ENCODE measurements at regions not wholly inside any gene's neighbourhood (a gene's known extent, or its start where the extent isn't known, plus 50 kb on each side); places are given as distances from the start of the nearest gene placed in this dataset.
"Not testable (repeated sequence)": the region's sequence is repeated elsewhere in the genome, so short reads cannot be mapped to it uniquely, and the experiment has no call there.

- DNase-seq, result no peak
These were observed 451.6 kb downstream of the TRHDE start for GRCh38 chr12:72723732-72724131.

DNA sequence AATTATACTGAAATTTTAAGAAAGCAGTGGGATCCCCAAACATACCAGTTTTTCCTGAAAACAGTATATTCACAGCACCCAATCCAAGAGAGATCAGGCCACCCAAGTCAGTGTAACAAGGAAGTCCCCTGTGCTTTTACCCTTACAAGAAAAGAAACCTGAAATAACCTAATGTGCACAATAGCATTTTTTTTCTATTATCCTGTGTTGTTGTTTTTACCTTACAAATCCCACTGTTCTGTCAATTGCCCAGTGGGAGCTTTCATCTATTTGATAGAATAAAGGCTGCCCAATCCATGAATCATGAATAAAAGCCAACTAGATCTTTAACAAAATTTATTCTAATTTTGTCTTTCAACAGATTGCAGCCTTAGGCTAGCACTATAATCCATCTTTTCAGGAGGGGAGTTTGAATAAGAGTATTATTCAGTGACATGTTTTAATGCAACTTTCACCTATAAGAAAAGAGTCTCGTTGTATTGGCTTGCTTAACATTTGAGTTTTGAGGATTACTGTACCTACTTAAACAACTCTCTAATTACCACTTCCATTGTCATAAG is 457.4 kb downstream of the TRHDE start:
- no peak for DNase-seq

DNA sequence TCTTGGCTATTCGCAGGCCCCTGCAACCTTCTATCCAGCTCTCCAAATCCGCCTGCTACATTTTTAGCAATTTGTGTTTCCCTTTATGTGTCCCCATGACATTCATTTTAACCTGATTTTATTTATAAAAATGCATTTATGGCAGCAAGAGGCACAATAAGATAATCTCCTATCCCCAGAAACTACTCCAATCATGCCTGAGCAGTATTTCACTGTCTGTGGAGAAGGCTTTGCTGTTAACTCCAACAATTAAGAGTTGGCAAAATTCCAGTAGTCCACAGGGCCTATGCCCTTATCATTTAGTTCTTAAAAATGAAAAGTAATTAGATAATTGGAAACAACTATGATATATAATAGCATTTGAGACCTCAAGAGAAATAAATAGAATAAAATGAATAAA is 462.4 kb downstream of the TRHDE start:
- no peak for DNase-seq

- DNase-seq, result no peak
These were observed 466.6 kb downstream of the TRHDE start for GRCh38 chr12:72738811-72739210.

- no peak for DNase-seq
These were observed 467.9 kb downstream of the TRHDE start for GRCh38 chr12:72740064-72740463.

DNA sequence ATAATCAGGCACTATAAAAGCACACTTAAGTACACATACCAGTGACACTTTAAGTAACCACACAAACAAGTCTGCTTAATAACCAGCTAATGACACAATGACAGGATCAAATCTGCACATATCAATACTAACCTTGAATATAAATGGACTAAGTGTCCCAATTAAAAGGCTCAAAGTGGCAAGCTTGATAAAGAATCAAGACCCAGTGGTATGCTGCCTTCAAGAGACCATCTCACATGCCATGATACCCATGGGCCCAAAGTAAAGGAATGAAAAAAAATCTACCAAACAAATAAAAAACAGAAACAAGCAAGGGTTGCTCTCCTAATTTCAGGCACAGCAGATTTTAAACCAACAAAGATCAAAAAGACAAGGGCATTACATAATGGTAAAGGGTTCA is 470.4 kb downstream of the TRHDE start:
- DNase-seq, result no peak

GRCh38 chr12:72746048-72746447 is 473.9 kb downstream of the TRHDE start:
- DNase-seq, result no peak

DNA sequence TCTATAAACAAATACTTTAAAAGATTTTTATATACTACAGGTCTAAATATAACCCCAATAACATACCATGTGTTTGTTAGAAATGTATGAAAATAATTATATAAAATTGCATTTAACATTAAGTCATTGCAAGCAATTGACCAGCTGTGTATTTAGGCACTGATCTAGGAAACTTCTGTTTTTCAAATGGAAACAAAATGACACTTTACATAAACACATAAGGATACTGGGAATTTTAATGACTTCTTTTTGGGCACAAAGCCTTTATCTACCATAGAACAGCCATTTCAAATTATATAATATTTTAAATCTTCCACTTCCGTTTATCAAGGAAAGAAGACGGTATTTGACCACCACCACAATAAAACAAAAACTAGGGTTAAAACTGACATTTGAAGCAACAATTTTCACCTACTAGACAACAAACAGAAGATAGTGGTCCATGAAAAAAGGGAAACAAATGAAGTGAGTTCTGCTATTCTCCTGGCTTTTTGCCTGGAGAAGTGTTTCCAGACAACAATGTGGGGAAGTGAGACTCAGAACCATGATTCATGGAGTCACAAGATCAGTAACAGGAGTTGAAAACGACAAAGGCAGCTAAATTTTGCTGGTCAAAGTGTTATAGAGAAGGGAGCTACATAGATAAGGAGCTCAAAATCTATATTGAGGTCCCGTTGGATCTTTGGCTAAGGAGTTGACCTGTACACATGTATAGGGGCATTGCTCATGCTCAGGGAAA is 475.1 kb downstream of the TRHDE start:
- no peak for DNase-seq

GRCh38 chr12:72748971-72749370 is 476.8 kb downstream of the TRHDE start:
- no peak for DNase-seq

DNA sequence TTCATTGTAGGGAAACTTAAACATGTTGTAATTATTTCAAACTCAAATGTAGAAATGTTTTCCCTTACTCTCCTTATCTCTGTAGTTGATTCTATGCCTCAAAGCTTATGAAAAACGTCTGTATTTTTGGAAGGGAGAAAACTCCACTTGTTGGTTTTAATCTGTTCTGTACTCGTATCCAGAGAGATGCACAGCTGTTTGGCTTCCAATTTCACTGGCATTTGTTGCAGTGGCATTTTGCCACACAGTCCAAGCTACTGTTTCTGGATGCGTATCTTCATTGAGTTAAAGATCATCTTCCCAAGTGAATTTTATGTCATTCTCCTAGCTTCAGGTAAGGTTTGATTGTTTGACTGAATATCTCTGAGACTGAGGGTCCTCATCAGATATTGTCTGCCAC is 481.4 kb downstream of the TRHDE start:
- no peak for DNase-seq

DNA sequence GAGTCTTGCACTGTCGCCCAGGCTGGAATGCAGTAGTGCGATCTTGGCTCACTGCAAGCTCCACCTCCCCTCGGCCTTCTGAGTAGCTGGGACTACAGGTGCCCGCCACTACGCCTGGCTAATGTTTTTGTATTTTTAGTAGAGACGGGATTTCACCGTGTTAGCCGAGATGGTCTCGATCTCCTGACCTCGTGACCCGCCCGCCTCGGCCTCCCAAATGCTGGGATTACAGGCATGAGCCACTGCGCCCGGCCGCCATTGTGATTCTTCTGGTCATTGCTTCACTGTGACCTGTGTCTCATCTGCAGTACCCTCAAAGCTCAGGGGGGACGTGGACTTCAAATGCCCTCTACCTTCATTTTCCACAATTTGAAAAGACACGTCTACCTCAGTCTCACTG is 481.9 kb downstream of the TRHDE start:
- DNase-seq, result not testable (repeated sequence)

DNA sequence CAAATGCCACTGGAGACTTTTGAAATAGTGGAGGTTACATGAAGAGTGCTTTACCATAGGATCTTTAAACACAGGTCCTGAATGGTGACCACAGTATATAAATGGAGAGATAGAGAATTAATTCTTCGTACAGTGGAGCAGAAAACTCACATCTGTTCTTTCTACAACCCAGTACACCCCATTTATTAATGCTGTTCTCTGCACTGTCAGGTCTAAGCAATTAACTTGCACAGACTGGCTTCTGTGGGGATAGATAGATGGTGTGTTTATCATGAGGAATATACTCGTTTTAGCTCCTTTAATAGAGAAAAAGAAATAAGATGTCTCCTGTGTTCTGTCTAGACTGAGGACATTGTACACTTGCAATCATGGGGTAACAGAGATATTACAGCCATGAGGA is 494.3 kb downstream of the TRHDE start:
- DNase-seq, result no peak

DNA sequence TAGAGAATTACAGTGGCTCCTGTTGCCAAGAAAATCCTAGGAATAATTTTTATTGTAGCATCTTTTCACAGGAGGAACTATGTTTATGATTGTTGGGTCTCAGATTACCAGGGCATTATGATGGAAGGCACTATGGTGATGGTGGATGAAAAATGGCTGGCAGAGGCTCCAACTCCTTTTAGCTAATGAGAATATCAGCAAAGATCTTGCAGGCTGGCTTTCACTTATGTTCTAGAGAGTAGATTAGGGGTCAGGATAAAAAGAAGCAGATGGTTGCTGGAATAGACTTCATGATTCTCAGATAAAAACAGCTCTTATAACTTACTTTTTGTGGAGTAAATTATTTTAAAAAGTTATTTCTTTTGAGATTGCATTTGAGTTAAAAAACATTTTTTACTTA is 501.9 kb downstream of the TRHDE start:
- DNase-seq, result no peak

GRCh38 chr12:72777806-72778205 is 505.6 kb downstream of the TRHDE start:
- no peak for DNase-seq

DNA sequence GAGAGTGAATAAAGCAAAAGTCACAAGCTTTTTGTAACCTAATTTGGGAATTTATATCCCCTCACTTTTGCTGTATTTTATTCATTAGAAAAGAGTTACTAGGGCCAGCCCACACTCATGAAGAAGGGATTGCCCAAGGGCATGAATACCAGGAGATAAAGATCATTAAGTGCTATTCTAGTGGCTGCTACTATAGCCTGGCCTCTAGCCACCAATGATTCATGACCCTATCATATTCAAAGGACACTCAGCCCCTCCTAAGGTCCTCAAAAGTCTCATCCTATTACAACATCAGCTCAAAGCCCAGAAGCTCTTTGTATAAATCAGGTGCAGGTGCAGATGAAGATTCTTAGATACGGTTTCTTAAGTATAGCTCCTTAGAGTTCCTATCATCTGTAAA is 518.1 kb downstream of the TRHDE start:
- no peak for DNase-seq

DNA sequence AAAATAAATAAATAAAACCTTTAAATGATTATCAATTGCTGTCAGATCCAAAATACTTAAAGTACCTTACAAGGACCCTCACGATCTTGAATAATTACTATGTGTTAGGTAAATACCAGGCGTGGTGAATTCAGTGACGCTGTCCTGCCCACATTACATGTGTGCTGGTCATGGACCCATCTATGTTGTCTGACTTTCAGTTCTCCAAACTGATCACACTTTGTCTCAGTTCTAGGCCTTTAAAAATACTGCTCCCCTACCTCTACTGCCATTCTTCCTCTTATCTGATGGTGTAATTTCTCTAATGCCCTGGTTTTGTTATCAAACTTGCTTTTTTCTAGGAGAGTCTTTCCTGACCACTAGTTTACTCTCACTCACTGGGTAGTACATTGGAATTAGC is 520.7 kb downstream of the TRHDE start:
- no peak for DNase-seq

DNA sequence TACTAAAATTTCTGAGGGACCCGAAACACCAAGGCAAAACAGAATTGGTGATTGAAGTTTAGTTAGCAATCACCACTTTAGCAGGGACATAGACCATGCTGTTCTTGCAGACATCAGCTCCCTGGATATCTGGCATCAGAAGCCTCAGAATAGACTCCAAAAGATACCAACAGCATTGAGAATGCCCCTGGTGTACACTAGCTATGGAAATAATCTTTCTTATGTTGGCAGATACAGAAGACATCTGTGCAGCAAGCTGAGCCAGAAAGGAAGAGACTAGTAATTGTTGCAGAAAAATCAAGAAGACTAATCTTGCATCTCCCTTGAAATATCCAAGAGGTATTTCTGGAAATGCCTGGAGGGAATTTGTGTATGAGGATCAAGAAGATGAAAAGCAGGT is 521.6 kb downstream of the TRHDE start:
- no peak for DNase-seq

DNA sequence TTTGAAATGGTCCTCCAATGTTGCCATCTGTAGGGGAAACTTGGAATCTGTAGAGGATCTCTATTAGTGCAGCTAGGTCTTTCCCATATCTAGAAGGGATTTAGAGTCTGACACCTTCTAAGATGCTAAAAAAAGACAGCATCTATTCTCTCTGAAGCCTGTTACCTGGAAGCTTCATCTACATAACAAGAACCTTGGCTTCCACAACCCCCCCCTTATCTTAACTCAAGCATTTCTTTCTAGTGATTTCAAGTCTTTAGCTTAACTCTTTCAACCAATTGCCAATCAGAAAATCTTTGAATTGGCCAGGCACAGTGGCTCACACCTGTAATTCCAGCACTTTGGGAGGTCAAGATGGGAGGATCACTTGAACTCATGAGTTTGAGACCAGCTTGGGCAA is 543.3 kb downstream of the TRHDE start:
- DNase-seq, result no peak

- no peak for DNase-seq
These were observed 556.6 kb downstream of the TRHDE start for GRCh38 chr12:72828662-72829324.

- no peak for DNase-seq
These were observed 557.7 kb downstream of the TRHDE start for GRCh38 chr12:72829838-72830237.

GRCh38 chr12:72832024-72832423 is 559.9 kb downstream of the TRHDE start:
- no peak for DNase-seq

- DNase-seq, result peak; percentile 21
These were observed 564.0 kb downstream of the TRHDE start for GRCh38 chr12:72836194-72836593.

- no peak for DNase-seq
These were observed 567.5 kb downstream of the TRHDE start for GRCh38 chr12:72839696-72840095.

GRCh38 chr12:72863671-72864070 is 591.5 kb downstream of the TRHDE start:
- no peak for DNase-seq
